ENCODE measurements at regions not wholly inside any gene's neighbourhood (a gene's known extent, or its start where the extent isn't known, plus 50 kb on each side); places are given as distances from the start of the nearest gene placed in this dataset.

DNA sequence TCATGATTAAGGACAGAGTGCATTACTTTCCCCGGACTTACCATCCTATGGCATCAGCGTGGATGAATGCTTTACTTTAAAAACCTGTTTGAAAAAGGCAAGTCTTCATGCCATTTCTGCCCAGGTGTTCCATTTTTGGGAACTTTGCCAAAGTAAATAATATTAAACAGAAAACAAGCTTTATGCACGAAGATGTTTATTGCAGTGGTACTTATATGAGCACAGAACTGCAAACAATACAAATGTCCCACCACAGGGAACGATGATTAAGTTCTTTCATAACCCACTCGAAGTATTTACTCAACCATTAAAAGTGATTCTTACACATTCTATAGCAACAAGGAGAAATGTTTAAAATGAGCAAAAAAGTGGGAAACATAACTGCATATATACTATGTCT lies 109.7 kb upstream of the GDF10 start:
- DNase-seq = no peak

DNA sequence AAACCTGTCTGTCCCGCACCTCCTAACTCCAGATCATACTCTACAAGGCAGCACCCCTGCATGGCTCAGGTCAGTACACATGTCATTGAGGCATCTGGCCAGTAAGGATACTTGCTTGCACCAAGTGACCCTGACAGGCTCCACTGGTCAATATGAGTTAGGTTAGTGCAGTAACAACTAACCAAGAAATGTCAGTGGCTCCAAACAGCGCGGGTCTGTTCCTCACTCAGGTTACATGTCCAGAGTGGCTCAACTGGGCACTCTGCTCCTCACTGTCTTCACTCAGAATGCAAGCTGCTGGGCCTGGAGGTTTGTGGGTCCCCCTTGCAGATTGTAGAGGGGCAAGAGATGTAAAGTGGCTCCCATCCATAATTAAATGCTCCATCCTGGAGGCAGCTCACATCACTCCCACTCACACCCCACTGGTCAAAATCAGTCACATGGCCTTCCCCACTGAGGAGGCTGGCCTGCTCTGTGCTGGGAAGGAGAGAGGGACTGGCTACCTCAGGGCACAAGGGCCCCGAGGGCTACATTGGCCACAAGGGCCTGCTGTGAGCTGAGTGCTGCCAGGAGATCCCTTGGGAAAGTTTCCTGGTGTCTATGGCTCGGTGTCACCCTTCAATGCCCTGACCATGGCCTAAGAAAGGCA lies 109.1 kb upstream of the GDF10 start:
- no peak for DNase-seq

- no peak for DNase-seq
These were observed 107.7 kb upstream of the GDF10 start for GRCh38 chr10:47192273-47192672.

GRCh38 chr10:47193666-47194065 lies 106.3 kb upstream of the GDF10 start:
- DNase-seq = no peak

- no peak for DNase-seq
These were observed 104.6 kb upstream of the GDF10 start for GRCh38 chr10:47195274-47195885.

GRCh38 chr10:47196691-47197090 lies 103.3 kb upstream of the GDF10 start:
- DNase-seq = no peak

DNA sequence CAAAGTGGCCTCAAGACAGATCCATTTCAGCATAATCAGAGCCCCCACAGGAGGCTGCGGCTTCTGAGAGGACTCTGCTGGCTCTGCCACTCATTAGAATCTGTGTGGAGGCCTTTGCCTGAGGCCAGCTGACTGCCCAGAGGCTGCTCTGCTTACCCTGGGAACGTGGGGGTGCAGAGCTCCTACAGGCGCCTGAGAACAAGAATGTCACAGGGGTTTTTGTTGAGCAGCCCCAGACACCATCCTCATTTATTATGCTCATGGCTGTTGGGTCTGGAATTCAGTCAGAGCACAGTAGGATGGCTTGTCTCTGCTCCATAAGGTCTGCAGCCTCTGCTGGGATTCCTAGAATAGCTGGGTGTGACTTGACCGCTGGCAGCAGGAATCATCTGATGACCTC lies 101.8 kb upstream of the GDF10 start:
- no peak for DNase-seq

- no peak for DNase-seq
These were observed 94.8 kb upstream of the GDF10 start for GRCh38 chr10:47205192-47205591.

GRCh38 chr10:47206449-47207280 lies 93.3 kb upstream of the GDF10 start:
- DNase-seq = no peak

- no peak for DNase-seq
These were observed 92.7 kb upstream of the GDF10 start for GRCh38 chr10:47207281-47207615.

GRCh38 chr10:47207894-47208469 lies 92.0 kb upstream of the GDF10 start:
- no peak for DNase-seq

DNA sequence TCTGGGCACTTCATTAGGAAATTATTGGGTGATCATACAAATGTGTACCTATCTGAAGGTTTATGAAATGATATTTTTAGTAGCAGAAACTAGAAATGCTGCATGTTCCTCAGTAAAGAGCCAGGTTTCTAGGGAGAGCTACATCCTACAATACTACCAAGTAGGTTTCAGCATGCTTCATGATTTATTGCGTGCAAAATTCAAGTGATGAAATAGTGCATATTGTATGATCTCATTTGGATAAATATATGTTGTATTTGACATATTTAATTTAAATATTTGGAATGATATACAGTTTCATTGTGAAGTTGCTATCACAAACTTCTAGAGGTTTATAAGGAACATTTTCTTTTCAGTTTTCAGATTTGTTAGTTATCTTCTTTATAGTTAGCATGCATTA lies 90.5 kb upstream of the GDF10 start:
- no peak for DNase-seq

DNA sequence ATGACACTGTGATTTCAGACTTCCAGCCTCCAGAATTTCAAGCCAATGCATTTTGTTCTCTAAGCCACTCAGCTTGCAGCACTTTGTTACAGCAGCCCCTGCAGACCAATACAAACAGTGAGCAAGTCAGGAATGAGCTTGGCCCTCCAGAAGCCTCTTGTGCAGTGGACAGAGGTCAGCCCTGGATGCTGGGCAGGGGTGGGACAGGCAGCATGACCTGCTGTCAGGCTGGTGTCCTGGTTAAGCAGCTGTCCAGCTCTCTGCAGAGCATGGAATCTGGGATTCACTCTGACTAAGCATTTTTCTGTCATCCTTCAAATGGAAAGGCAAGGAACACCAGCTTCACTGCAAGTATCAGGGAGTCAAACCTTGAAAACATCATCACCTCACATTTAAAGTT lies 85.5 kb upstream of the GDF10 start:
- DNase-seq = no peak

- no peak for DNase-seq
These were observed 82.9 kb upstream of the GDF10 start for GRCh38 chr10:47217113-47217512.

- no peak for DNase-seq
These were observed 81.2 kb upstream of the GDF10 start for GRCh38 chr10:47218803-47219202.

DNA sequence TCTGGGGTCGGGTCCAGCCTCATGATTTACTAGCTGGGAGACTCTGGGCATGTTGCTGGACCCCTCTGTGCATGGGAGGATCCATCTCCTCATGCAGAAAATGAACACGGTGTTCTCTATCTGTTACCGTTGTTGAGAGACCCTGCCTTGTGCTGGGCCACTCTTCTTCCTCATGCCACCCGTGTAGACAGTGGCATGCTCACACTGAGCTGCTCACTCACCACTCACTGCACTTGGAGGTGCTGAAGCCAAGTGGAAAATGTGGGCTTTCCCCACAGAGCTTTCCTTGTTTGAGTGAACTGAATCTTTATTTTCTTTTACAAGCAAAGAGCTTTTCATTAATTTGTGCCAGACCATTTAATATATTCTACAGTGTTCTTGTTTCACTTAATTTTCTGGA lies 77.5 kb upstream of the GDF10 start:
- DNase-seq = no peak

GRCh38 chr10:47223236-47223635 lies 76.8 kb upstream of the GDF10 start:
- DNase-seq = no peak

GRCh38 chr10:47224546-47225218 lies 75.3 kb upstream of the GDF10 start:
- peak; percentile 13 to 60 (median 25) for DNase-seq

GRCh38 chr10:47225219-47225927 lies 74.6 kb upstream of the GDF10 start:
- DNase-seq = no peak

GRCh38 chr10:47225928-47226645 lies 73.9 kb upstream of the GDF10 start:
- no peak for DNase-seq

- no peak for DNase-seq
These were observed 69.5 kb upstream of the GDF10 start for GRCh38 chr10:47230482-47230881.
